ES-I3 (cell line): ENCODE measurements at regions not wholly inside any gene's neighbourhood (a gene's known extent, or its start where the extent isn't known, plus 50 kb on each side); places are given as distances from the start of the nearest gene placed in this dataset.
"Not testable (repeated sequence)": the region's sequence is repeated elsewhere in the genome, so short reads cannot be mapped to it uniquely, and the experiment has no call there.

ENCODE experiments used
- H3K36me3 ChIP-seq: 2 replicates; pipeline ENCODE4 v1.6.1; 2013; ENCODE audit warnings: mild to moderate bottlenecking, low read length, control low read depth, moderate library complexity; ENCODE audit not compliant: insufficient read depth
- H3K4me1 ChIP-seq: 2 replicates; pipeline ENCODE4 v1.6.1; 2013; ENCODE audit warnings: mild to moderate bottlenecking, control low read depth, low read length; ENCODE audit not compliant: insufficient read depth
- H3K9ac ChIP-seq: 2 replicates; pipeline ENCODE4 v1.6.1; 2013; ENCODE audit warnings: low read depth, mild to moderate bottlenecking, low read length, moderate library complexity
- H3K9me3 ChIP-seq: 2 replicates; pipeline ENCODE4 v1.6.1; 2013; ENCODE audit warnings: mild to moderate bottlenecking, low read length, moderate library complexity; ENCODE audit not compliant: control insufficient read depth, insufficient read depth

GRCh38 chr13:111572956-111573761, 252.7 kb downstream of the TEX29 start:
- Histone ChIP-seq H3K9ac (no peak overlapping the region), H3K4me1 (no peaks in the 10 kb centered on the region), H3K9me3 (peaks cover 13% of the 10 kb centered on the region), H3K36me3 (no peaks in the 10 kb centered on the region)

- Histone ChIP-seq H3K9ac (no peak overlapping the region), H3K4me1 (no peaks in the 10 kb centered on the region), H3K9me3 (peaks cover 10% of the 10 kb centered on the region), H3K36me3 (no peaks in the 10 kb centered on the region)
These were observed 253.4 kb downstream of the TEX29 start for GRCh38 chr13:111573801-111574200.

GRCh38 chr13:111575276-111575675, 254.8 kb downstream of the TEX29 start:
- H3K4me1 ChIP-seq, result no peaks in the 10 kb centered on the region
- no peak overlapping the region for H3K9ac ChIP-seq
- H3K36me3 ChIP-seq, result no peaks in the 10 kb centered on the region
- H3K9me3 ChIP-seq, result peaks cover 7% of the 10 kb centered on the region; the same call in 1 of the 2 replicates

- no peaks in the 10 kb centered on the region for H3K36me3 ChIP-seq
- H3K9me3 ChIP-seq, result peaks cover 7% of the 10 kb centered on the region; the same call in 1 of the 2 replicates
- no peak overlapping the region for H3K9ac ChIP-seq
- H3K4me1 ChIP-seq, result no peaks in the 10 kb centered on the region
These were observed 255.3 kb downstream of the TEX29 start for GRCh38 chr13:111575719-111576118.

DNA sequence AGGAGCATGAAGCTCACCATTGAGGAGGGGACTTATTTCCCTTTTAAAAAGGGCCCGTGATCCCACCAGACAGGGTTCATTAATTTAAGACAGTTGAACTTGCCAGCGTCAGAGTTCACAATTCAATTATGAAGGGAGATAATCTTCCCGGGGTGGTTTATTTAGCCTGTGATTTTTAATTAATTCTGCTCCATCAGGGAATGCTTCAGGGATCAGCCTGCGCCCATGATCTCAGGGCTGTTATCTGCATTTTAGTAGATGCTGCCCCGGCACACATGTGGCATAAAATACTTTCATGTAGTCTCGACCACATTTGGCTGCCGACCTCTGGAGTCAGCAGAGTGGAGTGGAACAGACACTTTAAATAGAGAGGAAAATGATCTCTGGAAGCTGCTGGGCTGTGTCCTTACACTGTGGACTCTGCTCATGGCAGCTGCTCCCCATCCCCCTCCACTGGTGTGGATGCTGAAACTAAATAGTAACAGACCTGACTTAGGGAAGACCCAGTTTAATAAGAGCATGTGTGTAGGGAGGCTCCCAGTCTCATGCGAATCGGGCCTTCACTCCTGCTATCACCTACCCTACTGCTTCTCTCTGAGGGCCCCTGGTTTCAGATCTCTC, 256.9 kb downstream of the TEX29 start:
- no peaks in the 10 kb centered on the region for H3K4me1 ChIP-seq
- no peaks in the 10 kb centered on the region for H3K36me3 ChIP-seq
- H3K9me3 ChIP-seq, result peaks cover 7% of the 10 kb centered on the region; the same call in 1 of the 2 replicates
- no peak overlapping the region for H3K9ac ChIP-seq

- H3K9me3 ChIP-seq, result peaks cover 7% of the 10 kb centered on the region; the same call in 1 of the 2 replicates
- H3K4me1 ChIP-seq, result no peaks in the 10 kb centered on the region
- H3K36me3 ChIP-seq, result no peaks in the 10 kb centered on the region
- no peak overlapping the region for H3K9ac ChIP-seq
These were observed 257.6 kb downstream of the TEX29 start for GRCh38 chr13:111577956-111578605.

DNA sequence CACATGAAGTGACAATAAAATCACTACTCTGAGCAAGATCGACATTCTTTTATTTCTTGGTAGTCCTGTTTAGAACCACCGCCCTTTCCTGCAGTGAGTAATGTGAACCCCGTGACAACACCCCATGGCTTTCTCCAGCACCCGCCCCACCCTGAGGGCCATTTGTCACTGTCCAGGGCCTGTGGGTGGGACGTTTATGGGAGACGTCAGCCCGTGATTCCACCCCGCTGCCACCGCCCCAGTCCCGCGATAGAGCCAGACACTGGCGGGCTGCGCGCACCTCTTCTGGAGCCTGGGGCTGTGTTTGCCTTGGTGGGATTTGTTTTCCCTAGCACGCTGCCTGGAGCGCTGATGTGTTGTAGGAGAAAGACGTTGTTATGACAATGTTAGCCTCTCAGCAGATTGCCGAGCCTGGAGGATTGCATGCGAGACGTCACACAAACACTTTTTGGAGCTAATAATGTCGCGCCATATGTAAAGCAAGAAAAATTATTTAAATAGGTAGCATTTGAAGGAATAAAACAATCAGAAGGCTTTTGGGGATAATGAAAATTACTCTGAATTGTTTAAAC, 263.7 kb downstream of the TEX29 start:
- H3K4me1 ChIP-seq, result no peaks in the 10 kb centered on the region
- H3K9me3 ChIP-seq, result no peaks in the 10 kb centered on the region
- no peak overlapping the region for H3K9ac ChIP-seq
- no peaks in the 10 kb centered on the region for H3K36me3 ChIP-seq

GRCh38 chr13:111584870-111585269, 264.4 kb downstream of the TEX29 start:
- Histone ChIP-seq H3K9ac (no peak overlapping the region), H3K9me3 (no peaks in the 10 kb centered on the region), H3K4me1 (no peaks in the 10 kb centered on the region), H3K36me3 (no peaks in the 10 kb centered on the region)

DNA sequence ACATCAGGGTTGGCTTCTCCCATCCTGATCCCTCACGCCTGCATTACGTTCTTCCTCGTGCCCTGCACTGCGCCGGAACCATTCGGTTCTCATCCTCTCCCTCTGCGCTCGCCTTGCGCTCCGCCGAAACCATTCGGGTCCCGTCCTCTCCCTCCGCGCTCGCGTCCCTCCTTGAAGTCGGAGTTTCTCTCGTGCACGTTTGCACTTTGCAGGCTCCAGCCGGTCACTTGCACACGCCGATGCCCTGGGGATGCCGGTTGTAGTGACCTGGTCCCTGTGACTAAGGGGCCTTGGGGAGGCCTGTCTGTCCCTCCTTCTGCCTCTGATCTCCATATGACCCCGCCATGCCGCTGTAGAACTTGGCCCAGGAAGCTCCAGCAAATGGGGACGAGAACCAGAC, 265.8 kb downstream of the TEX29 start:
- Histone ChIP-seq H3K36me3 (no peaks in the 10 kb centered on the region), H3K9ac (no peak overlapping the region), H3K9me3 (no peaks in the 10 kb centered on the region), H3K4me1 (no peaks in the 10 kb centered on the region)

DNA sequence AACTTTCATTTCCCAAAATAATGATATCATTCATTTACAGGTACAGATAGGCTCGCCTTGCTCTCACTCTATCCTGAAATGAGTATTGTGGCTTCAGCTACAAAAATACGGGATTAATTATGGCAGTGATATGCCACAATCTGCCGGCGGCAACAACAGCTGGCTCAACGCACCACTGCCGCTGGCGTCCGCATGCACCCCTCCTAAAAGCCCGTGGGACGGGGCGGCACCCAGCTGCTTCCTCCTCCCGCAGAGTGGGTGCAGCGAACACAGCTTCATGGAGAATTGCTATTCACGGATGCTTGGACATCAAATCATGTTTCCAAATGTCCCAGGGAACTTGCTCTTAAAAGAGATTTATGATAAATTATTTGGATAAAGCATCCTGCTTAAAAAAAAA, 266.8 kb downstream of the TEX29 start:
- H3K9ac ChIP-seq, result no peak overlapping the region
- H3K9me3 ChIP-seq, result no peaks in the 10 kb centered on the region
- H3K36me3 ChIP-seq, result no peaks in the 10 kb centered on the region
- H3K4me1 ChIP-seq, result no peaks in the 10 kb centered on the region

DNA sequence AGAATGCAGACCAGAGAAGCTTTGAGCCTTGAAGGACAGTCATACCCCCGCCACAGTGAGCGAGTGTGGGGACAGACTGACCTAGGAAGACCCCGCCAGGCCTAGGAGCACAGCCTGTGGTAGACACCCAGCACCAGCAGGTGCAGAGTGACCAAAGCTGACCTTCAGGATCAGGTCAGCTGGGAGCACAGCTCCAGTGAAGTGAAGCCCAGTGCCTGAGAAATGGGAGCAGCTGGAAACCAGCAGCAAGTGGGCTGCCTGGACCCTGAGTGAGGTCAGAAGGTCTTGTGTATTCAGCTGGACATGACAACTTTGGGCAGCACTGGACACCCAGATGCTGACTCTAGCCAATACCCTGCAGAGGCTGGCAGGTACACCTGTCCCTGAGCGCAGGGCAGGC, 268.9 kb downstream of the TEX29 start:
- H3K9me3 ChIP-seq, result no peaks in the 10 kb centered on the region
- H3K4me1 ChIP-seq, result no peaks in the 10 kb centered on the region
- H3K36me3 ChIP-seq, result no peaks in the 10 kb centered on the region
- no peak overlapping the region for H3K9ac ChIP-seq

GRCh38 chr13:111589992-111590391, 269.6 kb downstream of the TEX29 start:
- no peaks in the 10 kb centered on the region for H3K9me3 ChIP-seq
- H3K4me1 ChIP-seq, result no peaks in the 10 kb centered on the region
- no peak overlapping the region for H3K9ac ChIP-seq
- H3K36me3 ChIP-seq, result no peaks in the 10 kb centered on the region

DNA sequence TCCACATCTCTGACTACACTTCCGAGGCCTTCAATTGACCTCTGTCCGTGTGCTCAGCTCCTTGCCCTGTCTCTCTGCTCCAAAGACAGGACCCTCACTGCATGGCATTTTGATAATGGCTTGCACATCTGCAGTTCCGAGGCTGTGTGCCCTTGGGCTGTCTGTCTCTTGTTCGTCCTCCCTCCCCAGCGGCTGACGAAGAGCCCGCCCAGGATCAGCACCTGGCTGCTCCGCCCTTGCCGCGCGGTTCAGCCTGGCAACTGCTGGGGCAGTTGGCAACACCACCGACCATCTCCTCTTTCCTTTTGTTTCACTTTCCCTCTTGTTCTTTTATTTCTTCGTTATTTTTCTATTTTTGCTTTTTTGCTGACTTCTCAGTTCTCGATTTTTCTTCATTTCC, 270.4 kb downstream of the TEX29 start:
- Histone ChIP-seq H3K9ac (no peak overlapping the region), H3K4me1 (no peaks in the 10 kb centered on the region), H3K36me3 (no peaks in the 10 kb centered on the region), H3K9me3 (no peaks in the 10 kb centered on the region)

DNA sequence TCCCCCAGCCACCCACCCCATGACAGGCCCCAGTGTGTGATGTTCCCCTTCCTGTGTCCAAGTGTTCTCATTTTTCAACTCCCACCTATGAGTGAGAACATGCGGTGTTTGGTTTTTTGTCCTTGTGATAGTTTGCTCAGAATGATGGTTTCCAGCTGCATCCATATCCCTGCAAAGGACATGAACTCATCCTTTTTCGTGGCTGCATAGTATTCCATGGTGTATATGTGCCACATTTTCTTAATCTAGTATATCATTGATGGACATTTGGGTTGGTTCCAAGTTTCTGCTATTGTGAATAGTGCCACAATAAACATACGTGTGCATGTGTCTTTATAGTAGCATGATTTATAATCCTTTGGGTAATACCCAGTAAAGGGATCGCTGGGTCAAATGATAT, 273.0 kb downstream of the TEX29 start:
- H3K9me3 ChIP-seq, H3K36me3 ChIP-seq, H3K9ac ChIP-seq: not testable (repeated sequence)
- H3K4me1 ChIP-seq, result peaks cover 16% of the 10 kb centered on the region
